Uterus (tissue), 2 donors: ENCODE measurements at regions not wholly inside any gene's neighbourhood (a gene's known extent, or its start where the extent isn't known, plus 50 kb on each side); places are given as distances from the start of the nearest gene placed in this dataset.

Experiments used
- POLR2A ChIP-seq, 2 donors: fragments of 450-650 bp; IDR thresholded peaks; one replicate each; pipeline ENCODE4 v1.6.1; 2016; ENCODE audit warnings: antibody characterized with exemption in 2 of 2, mild to moderate bottlenecking in 1 of 2, moderate library complexity in 1 of 2
- TF ChIP-seq, protein P1 (sequence below), 4 experiments: fragments of 200-600 bp in 2 of 4; fragments of 450-650 bp in 2 of 4; sonication (generic) in 2 of 4; IDR thresholded peaks; one replicate each; pipeline ENCODE4 v1.5.1; 2016 to 2019; ENCODE audit warnings: antibody characterized with exemption in 4 of 4, mild to moderate bottlenecking in 2 of 4, moderate library complexity in 1 of 4

DNA sequence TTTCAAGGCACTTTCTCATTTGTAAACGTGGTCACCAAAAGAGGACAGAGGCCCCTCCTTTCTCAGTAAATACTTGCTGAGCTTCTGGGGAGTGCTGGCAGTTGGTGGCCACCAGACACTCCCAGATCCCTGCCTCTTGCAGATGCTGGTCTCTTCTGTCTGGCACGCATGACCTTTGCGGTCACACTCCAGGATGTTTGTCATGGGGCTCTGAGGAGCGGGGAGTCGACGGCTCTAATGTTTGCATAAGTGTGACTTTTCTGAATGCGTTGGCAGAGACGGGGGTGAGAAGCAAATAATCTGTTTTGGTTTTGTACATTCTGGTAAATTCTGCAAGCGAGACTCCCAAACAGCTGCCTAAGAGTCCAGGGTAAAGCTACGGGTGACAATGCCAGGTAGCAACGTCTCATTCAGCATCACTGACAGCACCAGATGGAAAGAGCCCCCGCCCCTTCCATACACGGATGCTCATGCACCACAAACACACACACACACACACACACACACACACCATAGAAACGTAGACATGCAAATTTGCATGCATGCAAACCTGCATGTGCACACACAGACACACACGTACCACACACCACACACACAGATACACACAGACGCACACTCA is 101.1 kb downstream of the YTHDF1 start:
- no peak for TF ChIP-seq POLR2A (IDR thresholded peaks at IDR 0.05)
- TF ChIP-seq, protein P1, sequence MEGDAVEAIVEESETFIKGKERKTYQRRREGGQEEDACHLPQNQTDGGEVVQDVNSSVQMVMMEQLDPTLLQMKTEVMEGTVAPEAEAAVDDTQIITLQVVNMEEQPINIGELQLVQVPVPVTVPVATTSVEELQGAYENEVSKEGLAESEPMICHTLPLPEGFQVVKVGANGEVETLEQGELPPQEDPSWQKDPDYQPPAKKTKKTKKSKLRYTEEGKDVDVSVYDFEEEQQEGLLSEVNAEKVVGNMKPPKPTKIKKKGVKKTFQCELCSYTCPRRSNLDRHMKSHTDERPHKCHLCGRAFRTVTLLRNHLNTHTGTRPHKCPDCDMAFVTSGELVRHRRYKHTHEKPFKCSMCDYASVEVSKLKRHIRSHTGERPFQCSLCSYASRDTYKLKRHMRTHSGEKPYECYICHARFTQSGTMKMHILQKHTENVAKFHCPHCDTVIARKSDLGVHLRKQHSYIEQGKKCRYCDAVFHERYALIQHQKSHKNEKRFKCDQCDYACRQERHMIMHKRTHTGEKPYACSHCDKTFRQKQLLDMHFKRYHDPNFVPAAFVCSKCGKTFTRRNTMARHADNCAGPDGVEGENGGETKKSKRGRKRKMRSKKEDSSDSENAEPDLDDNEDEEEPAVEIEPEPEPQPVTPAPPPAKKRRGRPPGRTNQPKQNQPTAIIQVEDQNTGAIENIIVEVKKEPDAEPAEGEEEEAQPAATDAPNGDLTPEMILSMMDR (IDR thresholded peaks at IDR 0.05) = no peak
